ENCODE measurements at regions not wholly inside any gene's neighbourhood (a gene's known extent, or its start where the extent isn't known, plus 50 kb on each side); places are given as distances from the start of the nearest gene placed in this dataset.

DNA sequence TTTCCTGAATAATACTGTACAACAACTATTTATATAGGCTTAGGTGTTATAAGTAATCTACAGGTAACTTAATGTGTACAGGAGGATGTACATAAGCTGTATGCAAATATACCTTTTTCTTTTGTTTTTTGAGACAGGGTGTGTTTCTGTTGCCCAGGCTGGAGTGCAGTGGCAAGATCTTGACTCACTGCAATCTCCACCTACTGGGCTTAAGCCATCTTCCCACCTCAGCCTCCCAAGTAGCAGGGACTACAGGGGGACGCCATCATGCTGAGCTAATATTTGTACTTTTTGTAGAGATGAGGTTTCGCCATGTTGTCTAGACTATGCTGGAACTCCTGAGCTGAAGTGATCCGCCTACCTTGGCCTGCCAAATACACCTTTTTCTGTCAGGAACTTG lies 191.7 kb upstream of the ZNF217 start:
- TF ChIP-seq, protein P1, sequence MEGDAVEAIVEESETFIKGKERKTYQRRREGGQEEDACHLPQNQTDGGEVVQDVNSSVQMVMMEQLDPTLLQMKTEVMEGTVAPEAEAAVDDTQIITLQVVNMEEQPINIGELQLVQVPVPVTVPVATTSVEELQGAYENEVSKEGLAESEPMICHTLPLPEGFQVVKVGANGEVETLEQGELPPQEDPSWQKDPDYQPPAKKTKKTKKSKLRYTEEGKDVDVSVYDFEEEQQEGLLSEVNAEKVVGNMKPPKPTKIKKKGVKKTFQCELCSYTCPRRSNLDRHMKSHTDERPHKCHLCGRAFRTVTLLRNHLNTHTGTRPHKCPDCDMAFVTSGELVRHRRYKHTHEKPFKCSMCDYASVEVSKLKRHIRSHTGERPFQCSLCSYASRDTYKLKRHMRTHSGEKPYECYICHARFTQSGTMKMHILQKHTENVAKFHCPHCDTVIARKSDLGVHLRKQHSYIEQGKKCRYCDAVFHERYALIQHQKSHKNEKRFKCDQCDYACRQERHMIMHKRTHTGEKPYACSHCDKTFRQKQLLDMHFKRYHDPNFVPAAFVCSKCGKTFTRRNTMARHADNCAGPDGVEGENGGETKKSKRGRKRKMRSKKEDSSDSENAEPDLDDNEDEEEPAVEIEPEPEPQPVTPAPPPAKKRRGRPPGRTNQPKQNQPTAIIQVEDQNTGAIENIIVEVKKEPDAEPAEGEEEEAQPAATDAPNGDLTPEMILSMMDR (IDR thresholded peaks at IDR 0.05), result no peak
- no peak for TF ChIP-seq POLR2A (IDR thresholded peaks at IDR 0.05)
- no peak overlapping the region for H3K27ac ChIP-seq
- WGBS, 4 donors, result 79 to 95% (median 90%) methylated on average over 3 of the region's 3 CpGs
- no peaks in the 10 kb centered on the region for H3K4me1 ChIP-seq (replicated peaks in 1 of 2)
- intact Hi-C loops (cut with DNase I), result no loop called here
- H3K36me3 ChIP-seq (replicated peaks in 1 of 2), result no peaks in the 10 kb centered on the region
- H3K4me3 ChIP-seq, result no peak overlapping the region
- DNase-seq, result no peak
- H3K27me3 ChIP-seq, result no peaks in the 10 kb centered on the region
- no peaks in the 10 kb centered on the region for H3K9me3 ChIP-seq (replicated peaks in 1 of 3)

DNA sequence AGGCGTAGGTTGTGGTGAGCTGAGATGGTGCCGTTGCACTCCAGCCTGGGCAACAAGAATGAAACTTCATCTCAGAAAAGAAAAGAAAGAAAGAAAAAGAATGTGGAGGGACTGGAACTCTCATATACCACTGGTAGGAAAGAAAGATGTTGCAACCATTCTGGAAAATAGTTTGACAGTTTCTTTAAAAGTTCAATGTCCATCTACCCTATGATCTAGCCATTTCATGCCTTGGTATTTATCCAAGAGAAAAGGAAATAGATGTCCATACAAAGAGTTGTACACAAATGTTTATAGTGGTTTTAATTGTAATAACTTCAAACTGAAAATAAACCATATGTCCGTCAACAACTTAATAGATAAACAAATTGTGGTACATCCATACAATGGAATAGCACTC lies 190.1 kb upstream of the ZNF217 start:
- intact Hi-C loops (cut with DNase I), result no loop called here
- no peak overlapping the region for H3K27ac ChIP-seq
- 66 to 95% (median 75%) methylated on average over 3 of the region's 3 CpGs for WGBS, 4 donors
- TF ChIP-seq, protein P1 (IDR thresholded peaks at IDR 0.05), result no peak
- TF ChIP-seq POLR2A (IDR thresholded peaks at IDR 0.05), result no peak
- no peaks in the 10 kb centered on the region for H3K4me1 ChIP-seq (replicated peaks in 1 of 2)
- DNase-seq, result no peak
- H3K36me3 ChIP-seq (replicated peaks in 1 of 2), result no peaks in the 10 kb centered on the region
- no peaks in the 10 kb centered on the region for H3K9me3 ChIP-seq (replicated peaks in 1 of 3)
- no peaks in the 10 kb centered on the region for H3K27me3 ChIP-seq
- H3K4me3 ChIP-seq, result no peak overlapping the region

DNA sequence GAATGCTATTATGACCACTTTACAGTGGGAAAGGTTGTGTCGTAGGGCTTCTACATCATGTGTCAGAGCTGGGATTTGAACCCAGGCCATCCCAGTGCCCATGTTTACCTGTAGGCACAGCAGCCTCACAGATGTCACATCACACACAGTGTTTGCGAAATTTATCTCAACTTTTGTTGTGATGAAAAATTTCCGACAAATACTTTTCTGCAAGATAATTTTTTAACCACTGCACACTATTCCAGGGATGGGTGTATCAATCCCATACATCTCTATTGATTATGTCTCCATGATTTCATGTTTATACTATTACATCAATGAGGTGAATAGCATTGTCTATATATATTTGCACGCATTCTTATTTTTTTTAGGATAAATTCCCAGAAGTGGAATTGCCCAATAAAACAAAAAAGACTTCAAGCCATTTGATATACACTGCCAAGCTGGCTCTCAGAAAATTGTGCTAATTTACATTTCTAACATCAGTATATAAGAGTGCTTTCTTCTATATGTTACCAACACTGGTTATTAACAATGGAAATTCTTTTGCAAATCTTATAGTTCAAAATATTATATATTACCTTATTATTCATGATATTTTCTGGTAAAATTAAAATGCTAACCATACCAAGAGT lies 189.1 kb upstream of the ZNF217 start:
- Histone ChIP-seq H3K4me1 (replicated peaks in 1 of 2) (no peaks in the 10 kb centered on the region), H3K27me3 (no peaks in the 10 kb centered on the region), H3K4me3 (no peak overlapping the region), H3K36me3 (replicated peaks in 1 of 2) (no peaks in the 10 kb centered on the region), H3K9me3 (replicated peaks in 1 of 3) (no peaks in the 10 kb centered on the region), H3K27ac (no peak overlapping the region)
- 87 to 94% (median 91%) methylated on average over 4 of the region's 4 CpGs for WGBS, 4 donors
- intact Hi-C loops (cut with DNase I), result no loop called here
- DNase-seq, result no peak
- TF ChIP-seq, protein P1 (IDR thresholded peaks at IDR 0.05), result no peak
- no peak for TF ChIP-seq POLR2A (IDR thresholded peaks at IDR 0.05)

DNA sequence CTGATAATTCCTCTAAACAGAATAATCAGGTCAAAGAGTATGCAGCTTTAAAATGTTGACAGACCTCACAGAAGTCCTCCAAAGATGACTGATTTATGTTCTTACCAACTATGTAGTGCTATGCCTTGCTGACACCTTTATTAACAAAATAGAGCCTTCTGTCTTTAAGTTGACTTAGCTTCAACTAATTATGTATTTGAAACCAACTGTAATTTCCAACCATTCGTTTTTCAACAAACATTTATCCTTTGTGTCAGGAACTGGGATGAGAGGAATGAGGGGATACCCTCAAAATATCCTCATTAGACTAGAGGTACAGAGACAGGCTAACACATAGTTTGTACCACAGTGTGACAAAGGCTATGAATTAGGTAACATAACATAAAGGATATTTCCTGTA lies 186.2 kb upstream of the ZNF217 start:
- Histone ChIP-seq H3K4me1 (replicated peaks in 1 of 2) (no peaks in the 10 kb centered on the region), H3K4me3 (no peak overlapping the region), H3K9me3 (replicated peaks in 1 of 3) (no peaks in the 10 kb centered on the region), H3K36me3 (replicated peaks in 1 of 2) (no peaks in the 10 kb centered on the region), H3K27me3 (no peaks in the 10 kb centered on the region), H3K27ac (no peak overlapping the region)
- intact Hi-C loops (cut with DNase I), result no loop called here
- no peak for DNase-seq
- 46 to 63% (median 47%) methylated on average over 1 of the region's 1 CpG for WGBS, 4 donors
- TF ChIP-seq, protein P1 (IDR thresholded peaks at IDR 0.05), result no peak
- no peak for TF ChIP-seq POLR2A (IDR thresholded peaks at IDR 0.05)

All from adrenal gland (tissue), 9 donors.